PC-3 (cell line): ENCODE measurements at regions not wholly inside any gene's neighbourhood (a gene's known extent, or its start where the extent isn't known, plus 50 kb on each side); places are given as distances from the start of the nearest gene placed in this dataset.

Experiments used
- EZH2 ChIP-seq: fragments of 300-600 bp; sonication (generic); IDR thresholded peaks from one replicate; pipeline ENCODE4 v1.6.1; 2017; ENCODE audit warnings: antibody characterized with exemption, mild to moderate bottlenecking, low read length; ENCODE audit not compliant: unreplicated experiment
- TF ChIP-seq, protein P1 (sequence below): fragments of 300-600 bp; sonication (generic); conservative IDR thresholded peaks from 2 replicates; pipeline ENCODE4 v1.5.1; 2017; ENCODE audit warnings: antibody characterized with exemption, low read depth, mild to moderate bottlenecking, low read length

DNA sequence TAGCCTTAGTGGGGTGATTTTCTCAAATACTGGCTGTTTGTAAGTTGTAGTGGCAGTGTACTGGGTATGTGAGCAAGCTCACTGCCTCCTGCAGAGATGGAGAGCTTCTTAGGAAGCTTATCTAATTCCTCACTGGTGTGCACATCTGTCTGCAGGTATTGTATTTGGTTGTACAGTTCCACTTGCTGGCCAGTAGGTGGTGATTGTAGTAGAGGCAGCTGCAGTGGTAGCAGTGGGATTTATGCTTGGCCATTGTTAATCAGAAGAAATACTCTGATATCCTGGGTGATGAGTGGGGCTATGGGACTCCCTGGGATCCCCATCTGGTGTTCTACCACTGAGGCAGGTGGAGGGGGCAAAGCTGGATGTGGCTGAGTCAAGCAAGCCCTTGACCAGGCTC is 276.1 kb upstream of the SPAG17 start:
- no peak for TF ChIP-seq EZH2
- TF ChIP-seq, protein P1, sequence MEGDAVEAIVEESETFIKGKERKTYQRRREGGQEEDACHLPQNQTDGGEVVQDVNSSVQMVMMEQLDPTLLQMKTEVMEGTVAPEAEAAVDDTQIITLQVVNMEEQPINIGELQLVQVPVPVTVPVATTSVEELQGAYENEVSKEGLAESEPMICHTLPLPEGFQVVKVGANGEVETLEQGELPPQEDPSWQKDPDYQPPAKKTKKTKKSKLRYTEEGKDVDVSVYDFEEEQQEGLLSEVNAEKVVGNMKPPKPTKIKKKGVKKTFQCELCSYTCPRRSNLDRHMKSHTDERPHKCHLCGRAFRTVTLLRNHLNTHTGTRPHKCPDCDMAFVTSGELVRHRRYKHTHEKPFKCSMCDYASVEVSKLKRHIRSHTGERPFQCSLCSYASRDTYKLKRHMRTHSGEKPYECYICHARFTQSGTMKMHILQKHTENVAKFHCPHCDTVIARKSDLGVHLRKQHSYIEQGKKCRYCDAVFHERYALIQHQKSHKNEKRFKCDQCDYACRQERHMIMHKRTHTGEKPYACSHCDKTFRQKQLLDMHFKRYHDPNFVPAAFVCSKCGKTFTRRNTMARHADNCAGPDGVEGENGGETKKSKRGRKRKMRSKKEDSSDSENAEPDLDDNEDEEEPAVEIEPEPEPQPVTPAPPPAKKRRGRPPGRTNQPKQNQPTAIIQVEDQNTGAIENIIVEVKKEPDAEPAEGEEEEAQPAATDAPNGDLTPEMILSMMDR, result peak; percentile 53
